Gastrocnemius medialis (tissue), 4 donors: ENCODE measurements at regions not wholly inside any gene's neighbourhood (a gene's known extent, or its start where the extent isn't known, plus 50 kb on each side); places are given as distances from the start of the nearest gene placed in this dataset.

Experiments
- POLR2A ChIP-seq, 2 donors: fragments of 450-650 bp; IDR thresholded peaks; one replicate each; pipeline ENCODE4 v1.6.1; 2017; ENCODE audit warnings: antibody characterized with exemption in 2 of 2, mild to moderate bottlenecking in 2 of 2, moderate library complexity in 2 of 2
- TF ChIP-seq, protein P1 (sequence below), 5 experiments: fragments of 450-650 bp in 3 of 5; fragments of 200-600 bp in 2 of 5; sonication (generic) in 2 of 5; IDR thresholded peaks in 4 of 5; conservative IDR thresholded peaks in 1 of 5; 1 replicate in 4 of 5; 2 replicates in 1 of 5; pipeline ENCODE4 v1.5.1; 2016 to 2019; ENCODE audit warnings: antibody characterized with exemption in 5 of 5, mild to moderate bottlenecking in 3 of 5, moderate library complexity in 3 of 5

- TF ChIP-seq, protein P1, sequence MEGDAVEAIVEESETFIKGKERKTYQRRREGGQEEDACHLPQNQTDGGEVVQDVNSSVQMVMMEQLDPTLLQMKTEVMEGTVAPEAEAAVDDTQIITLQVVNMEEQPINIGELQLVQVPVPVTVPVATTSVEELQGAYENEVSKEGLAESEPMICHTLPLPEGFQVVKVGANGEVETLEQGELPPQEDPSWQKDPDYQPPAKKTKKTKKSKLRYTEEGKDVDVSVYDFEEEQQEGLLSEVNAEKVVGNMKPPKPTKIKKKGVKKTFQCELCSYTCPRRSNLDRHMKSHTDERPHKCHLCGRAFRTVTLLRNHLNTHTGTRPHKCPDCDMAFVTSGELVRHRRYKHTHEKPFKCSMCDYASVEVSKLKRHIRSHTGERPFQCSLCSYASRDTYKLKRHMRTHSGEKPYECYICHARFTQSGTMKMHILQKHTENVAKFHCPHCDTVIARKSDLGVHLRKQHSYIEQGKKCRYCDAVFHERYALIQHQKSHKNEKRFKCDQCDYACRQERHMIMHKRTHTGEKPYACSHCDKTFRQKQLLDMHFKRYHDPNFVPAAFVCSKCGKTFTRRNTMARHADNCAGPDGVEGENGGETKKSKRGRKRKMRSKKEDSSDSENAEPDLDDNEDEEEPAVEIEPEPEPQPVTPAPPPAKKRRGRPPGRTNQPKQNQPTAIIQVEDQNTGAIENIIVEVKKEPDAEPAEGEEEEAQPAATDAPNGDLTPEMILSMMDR (IDR thresholded peaks at IDR 0.05 in 4 of 5, conservative IDR thresholded peaks at IDR 0.05 in 1 of 5): no peak
- no peak for TF ChIP-seq POLR2A (IDR thresholded peaks at IDR 0.05)
Observed at GRCh38 chr6:104031346-104031745, 828.4 kb downstream of the HACE1 start.
